Erythroblast (primary cell): ENCODE measurements at regions not wholly inside any gene's neighbourhood (a gene's known extent, or its start where the extent isn't known, plus 50 kb on each side); places are given as distances from the start of the nearest gene placed in this dataset.

Source experiments
- GATA1 ChIP-seq: IDR thresholded peaks from 2 replicates; pipeline ENCODE4 v1.6.1; 2011; ENCODE audit warnings: low read depth, mild to moderate bottlenecking, control low read depth, low read length, moderate library complexity
- POLR2A ChIP-seq: IDR thresholded peaks from 2 replicates; pipeline ENCODE4 v1.6.1; 2011; ENCODE audit warnings: mild to moderate bottlenecking, low read length

- TF ChIP-seq GATA1 = no peak
- no peak for TF ChIP-seq POLR2A
Measured at GRCh38 chr12:34198924-34199323, 176.6 kb downstream of the ALG10 start.
